ENCODE measurements at regions not wholly inside any gene's neighbourhood (a gene's known extent, or its start where the extent isn't known, plus 50 kb on each side); places are given as distances from the start of the nearest gene placed in this dataset.

DNA sequence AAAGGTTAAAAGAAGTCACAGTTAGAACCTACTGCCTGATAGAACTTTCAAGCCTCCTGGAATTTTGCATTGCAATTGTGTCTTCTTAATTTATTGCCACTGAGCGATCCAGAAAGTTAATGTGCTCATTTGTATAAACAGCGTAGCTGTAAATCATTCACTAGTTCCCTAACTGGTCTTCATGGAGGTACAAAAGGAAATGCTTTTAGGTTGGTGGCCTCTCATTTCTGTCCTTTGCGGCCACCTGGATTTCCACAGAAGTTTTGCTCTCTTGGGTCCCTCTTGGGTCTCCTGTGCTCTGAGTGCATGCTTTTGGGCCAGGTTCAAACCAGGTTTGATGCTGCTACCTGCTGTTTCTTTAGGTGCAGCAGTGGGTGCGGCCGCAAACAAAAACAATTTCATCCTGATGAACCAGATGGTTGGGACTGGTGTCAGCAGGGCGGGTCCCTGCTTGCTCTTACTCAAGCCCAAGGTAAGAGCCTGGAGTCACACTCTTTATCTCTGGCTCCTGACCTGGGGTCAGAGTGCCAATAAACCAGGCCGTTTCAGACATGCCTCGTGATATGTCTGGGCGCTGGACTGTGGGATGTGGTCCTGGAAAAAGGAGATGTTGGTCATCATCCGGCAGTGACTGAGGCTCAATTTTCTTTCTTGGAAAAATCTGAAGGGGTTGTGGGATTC, 270.1 kb downstream of the PTTG2 start:
- no peak for DNase-seq (ENCODE audit: low read depth)

DNA sequence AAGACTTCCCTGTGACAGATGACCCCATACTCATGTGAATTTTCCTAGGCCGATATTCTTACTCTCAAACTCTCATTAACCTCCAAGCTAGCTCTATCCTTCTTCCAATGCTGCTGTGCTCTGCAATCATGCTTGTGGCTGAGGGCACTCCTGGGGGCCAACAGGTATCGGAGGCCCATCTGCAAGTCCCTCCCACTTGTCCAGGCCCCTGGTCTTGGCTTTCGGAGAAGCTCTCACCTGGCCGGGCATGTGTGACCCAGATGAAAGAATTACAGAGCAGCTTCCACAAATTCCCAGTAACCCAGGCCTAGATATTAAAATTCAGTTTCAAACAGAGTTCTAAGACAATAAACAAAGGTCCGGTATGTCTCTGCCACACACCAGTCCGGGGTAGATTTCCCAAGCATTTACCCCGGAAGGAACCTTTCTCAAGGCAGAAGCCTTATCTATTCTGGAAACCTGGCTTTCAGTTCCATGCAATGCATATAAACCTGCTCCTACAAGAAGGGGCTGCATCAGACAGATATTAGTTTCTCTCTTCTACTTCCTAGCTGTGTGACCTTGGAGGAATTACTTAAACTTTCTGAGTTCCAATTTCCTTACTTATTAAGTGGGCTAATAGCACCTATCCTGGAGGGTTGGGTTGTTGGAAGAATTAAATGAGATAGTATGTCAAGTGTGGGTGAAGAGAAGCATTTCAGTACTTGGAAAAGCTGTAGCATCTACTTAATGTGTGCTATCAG, 270.8 kb downstream of the PTTG2 start:
- DNase-seq (ENCODE audit: low read depth): no peak

DNA sequence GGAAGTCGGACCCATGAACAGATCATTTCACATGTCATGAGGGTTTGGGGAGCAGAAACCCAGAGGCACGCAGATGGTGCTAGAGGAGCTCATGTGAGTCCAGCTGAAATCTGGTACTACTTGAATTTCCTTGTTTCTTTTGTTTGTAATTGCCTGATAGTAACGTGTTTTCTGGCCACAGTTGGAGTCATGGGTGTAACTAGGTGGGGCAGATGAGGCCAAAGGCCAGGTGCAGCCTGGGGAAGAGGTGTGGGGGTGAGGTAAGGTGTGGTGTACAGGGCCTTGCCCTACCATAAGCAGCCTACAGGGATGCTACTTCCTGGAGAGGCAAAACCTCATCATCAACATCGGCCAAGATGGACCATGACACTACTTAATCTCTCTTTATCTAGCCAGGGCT, 271.4 kb downstream of the PTTG2 start:
- no peak for DNase-seq (ENCODE audit: low read depth)

DNA sequence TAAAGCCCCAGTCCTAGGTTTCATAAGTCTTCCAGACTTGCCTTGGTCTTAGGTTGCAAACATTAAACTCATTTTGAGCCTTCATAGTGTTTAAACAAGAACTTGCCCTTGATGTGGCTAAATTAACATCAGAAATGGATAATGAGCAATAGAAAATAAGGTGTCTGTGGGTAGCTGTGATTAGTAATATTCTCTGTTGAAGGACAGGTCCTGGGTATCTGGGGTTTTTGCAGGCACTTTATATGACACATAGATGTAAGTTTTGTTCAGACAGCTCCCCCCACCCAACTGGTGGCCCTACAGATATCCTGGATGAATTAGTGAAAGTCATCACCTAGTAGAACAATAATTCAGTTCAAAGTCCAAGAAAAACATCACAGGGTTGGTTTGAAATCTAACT, 272.5 kb downstream of the PTTG2 start:
- no peak for DNase-seq (ENCODE audit: low read depth)

DNA sequence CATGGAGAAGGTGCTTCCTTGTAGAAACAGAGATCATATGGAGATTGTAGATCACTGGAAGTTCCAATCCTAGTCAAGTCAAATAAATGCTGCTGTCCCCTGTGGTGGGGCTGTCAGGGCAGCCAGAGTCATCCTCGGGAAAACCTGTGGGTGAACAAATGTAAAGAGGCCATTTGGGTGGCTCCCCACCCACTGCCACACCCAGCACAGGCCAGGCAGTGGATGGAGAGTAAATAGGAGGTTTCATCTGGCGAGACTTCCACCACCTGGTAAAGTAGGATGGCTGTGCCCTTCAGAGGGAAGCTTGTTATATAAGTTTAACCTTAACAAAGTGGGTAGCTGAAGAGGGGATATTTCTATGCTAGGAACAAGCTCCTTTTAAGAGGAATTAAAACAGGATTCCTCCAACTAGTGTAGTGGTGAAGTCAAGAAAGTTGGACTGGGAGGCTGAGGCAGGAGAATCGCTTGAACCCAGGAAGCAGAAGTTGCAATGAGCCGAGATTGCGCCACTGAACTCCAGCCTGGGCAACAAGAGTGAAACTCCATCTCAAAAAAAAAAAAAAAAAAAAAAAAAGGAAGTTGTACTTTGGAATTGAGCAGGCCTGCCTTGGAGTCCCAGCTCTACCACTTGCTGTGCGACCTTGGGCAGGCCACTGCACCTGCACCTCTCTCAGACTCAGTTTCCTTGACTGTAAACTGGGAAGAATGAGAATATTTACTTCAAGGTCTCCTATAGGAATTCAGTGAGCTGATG, 273.7 kb downstream of the PTTG2 start:
- DNase-seq (ENCODE audit: low read depth): no peak

DNA sequence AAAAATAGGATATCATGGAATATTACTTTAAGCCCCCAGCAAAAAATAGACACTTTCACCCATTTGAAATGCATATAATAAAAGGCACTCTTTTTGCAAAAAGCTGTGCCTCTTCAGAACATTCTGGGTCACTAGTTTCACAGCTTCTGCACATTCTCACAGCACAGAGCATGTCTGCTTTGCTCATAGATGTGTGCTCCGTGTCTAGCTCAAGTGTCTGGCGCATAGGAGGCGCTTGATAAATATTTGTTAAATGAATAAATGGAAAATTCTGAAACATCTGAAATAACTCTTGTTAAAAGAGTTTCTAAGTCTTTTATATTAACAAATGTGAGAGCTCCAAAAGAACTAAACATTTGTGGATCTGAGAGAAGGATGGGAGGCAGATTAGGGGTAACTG, 275.2 kb downstream of the PTTG2 start:
- DNase-seq (ENCODE audit: low read depth): no peak

DNA sequence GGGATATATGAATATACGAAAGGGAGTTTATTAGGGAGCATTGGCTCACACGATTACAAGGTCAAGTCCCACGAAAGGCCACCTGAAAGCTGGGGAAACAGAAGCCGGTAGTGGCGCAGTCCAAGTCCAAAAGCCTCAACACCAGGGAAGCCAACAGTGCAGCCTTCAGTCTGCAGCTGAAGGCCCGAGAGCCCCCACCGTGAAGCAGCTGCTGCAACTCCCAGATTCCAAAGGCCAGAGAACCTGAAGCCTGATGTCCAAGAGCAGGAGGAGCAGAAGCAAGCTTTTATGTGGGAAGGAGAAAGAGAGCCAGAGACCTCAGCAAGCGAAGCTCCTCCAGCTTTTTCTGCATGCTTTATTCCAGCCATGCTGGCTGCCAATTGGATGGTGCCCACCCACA, 275.8 kb downstream of the PTTG2 start:
- DNase-seq (ENCODE audit: low read depth): no peak

DNA sequence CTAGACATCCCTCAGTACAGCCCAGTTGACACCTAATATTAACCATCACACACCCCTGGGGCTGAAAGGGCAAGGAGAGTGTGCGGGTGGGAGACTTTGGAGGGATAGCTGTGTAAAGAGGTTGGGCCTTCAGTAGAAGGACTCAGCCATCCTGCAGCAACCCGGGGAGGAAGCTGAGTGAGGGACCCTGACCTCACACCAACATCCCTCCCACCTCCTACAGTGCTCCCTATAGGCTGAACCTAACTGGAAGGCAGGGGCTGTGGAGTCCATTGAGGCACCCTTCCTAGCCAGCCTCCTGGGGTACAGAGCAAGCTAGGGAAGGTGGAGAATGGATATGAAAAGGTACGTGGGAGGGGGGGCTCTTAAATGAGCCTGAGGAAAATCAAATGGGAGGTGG, 276.3 kb downstream of the PTTG2 start:
- DNase-seq (ENCODE audit: low read depth): no peak

DNA sequence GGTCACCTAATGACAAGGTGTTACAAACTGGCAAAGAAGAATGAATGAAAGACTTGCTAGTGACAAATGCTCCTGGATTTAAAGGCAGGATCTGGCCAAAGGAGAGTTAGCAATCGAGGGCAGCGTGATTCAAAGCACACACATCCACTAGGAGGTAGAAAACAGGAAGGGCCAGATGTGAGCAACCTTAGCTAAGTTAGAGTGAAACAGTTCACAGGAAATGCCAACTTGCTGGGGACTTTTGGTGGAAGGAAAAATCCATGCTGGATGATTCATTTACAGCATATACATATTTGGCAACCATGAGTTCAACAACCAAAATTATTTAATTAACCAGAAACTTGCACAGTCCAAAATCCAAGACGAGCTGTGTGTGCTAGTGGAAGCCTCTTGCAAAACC, 276.9 kb downstream of the PTTG2 start:
- DNase-seq (ENCODE audit: low read depth): peak; percentile 90

DNA sequence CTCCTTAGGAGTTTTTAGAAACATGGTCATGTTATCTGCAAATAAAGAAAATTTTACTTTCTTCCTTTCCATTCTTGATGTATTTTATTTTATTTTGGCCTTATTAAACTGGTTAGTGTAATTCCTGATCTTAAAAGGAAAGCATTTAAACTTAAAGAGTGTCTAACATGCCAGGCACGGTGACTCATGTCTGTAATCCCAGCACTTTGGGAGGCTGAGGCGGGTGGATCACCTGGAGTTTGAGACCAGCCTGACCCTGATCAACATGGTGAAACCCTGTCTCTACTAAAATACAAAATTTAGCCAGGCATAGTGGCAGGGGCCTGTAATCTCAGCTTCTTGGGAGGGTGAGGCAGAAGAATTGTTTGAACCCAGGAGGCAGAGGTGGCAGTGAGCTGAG, 281.3 kb downstream of the PTTG2 start:
- peak; percentile 50 for DNase-seq (ENCODE audit: low read depth)

DNA sequence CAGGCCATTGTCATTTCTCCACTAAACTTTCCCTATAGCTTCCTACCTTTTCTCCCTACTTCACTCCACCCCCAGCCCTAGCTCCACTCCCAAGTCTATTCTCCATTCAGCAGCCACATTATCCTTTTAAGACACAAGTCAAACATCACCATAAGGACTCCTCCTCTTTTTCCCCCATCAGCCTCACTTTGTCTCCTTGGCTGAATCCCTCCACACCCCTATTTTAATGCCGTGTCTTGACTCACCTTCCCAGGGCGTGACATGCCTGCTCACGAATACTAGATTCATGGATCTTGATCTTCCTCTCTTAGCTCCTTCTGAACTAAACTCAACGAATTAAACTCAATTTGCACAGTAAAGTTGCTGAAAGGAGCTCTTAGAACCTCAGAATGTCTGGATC, 281.9 kb downstream of the PTTG2 start:
- DNase-seq (ENCODE audit: low read depth): no peak

DNA sequence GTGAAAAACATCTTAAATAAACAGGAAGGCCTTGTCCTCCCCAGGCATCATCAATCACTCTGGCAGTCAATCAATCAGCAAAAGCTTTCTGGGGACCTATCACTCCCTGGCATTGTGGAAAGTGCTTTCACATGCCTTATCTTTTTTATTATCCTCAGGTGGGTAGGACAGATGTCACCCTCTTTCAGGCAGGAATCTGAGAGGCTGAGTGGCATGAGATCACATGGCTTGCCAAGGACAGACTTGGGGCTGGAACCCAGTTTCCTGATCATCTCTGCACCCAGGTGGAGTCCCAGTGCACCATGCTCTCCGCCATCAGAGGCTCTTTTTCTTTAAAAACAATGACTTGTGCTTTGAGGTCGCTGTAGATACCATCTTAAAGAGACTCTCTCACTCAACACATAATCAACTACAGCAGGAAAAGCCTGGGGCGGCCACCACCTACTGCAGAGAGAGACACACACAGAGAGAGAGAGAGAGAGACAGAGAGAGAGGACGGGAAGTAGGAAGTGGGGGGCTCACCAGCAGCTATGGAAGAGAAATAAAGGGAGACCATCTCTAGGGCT, 282.7 kb downstream of the PTTG2 start:
- DNase-seq (ENCODE audit: low read depth): no peak

DNA sequence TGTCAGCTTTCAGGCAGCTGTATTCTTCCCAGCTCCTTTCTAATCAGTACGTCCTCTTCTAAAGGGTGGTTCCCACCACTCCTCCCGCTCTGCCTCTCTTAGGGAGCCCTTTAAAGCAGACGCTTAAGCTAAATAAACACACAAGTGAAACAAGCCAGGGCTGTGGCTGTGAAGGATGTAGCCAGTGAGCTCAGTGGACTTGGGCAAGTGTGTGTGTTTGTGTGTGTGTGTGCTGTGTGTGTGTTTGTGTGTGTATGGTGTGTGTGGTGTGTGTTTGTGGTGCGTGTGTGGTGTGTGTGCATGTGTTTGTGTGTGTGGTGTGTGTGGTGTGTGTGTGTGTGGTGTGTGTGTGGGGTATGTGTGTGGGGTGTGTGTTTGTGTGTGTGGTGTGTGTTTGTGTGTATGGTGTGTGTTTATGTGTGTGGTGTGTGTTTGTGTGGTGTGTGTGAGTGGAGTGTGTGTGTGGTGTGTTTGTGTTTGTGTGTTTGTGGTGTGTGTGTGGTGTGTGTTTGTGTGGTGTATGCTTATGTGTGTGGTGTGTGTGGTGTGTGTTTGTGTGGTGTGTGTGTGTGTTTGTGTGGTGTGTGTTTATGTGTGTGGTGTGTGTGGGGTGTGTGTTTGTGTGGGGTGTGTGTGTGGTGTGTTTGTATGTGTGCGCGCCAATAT, 283.3 kb downstream of the PTTG2 start:
- DNase-seq (ENCODE audit: low read depth): no peak

DNA sequence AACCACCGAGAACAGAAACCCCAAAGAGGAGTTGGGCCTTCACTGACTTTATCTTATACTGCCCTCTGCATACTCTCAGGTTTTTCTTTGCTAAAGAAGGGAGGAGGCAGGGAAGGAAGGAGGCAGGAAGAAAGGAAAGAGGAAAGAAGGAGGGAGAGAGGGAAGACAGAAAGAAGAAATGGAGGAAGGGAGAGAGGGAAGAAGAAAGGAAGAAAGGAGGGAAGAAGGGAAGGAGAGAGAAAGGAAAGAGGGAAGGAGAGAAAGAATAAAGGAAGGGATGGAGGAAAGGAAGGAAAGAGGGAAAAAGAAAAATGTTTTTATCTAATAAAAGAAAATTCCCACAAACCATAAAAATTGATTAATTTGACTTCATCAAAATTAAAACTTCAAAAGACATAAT, 294.6 kb downstream of the PTTG2 start:
- DNase-seq (ENCODE audit: low read depth): no peak

DNA sequence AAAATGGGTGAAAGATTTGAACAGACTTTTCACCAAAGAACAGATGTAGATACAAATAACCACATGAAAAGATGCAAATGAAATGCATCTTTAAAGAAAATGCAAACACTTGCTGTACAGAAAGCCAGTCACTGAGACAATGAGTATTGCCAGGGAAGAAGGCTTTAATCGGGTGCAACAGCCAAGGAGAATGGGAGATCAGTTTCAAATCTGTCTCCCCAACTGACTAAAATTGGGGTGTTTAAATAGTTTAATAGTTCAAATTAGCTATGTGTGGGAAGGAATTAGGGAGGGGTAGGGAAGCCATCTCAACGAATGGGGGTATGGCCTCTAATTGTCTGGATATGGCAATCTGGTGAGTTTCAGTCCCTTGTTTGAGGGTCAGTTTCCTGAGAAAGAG, 295.4 kb downstream of the PTTG2 start:
- DNase-seq (ENCODE audit: low read depth): no peak

DNA sequence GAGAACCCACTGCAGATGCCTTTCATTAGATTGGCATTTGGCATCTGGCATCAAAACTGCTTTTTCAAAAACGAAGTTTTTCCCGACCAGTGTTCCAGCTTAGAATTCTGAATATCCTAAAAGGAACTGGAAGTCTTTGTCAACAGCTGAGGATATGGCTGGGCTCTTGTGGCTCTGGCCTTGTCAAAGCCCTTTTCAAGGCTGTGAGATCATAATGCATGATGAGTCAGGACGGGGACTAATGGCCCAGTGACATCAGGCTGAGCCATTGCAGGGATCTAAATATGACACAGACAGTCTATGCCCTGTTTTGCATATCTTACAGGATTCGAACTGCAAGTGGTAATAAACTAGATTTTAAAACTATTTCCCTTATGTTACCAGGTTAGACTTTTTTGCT, 306.4 kb downstream of the PTTG2 start:
- peak; percentile 87 for DNase-seq (ENCODE audit: low read depth)

DNA sequence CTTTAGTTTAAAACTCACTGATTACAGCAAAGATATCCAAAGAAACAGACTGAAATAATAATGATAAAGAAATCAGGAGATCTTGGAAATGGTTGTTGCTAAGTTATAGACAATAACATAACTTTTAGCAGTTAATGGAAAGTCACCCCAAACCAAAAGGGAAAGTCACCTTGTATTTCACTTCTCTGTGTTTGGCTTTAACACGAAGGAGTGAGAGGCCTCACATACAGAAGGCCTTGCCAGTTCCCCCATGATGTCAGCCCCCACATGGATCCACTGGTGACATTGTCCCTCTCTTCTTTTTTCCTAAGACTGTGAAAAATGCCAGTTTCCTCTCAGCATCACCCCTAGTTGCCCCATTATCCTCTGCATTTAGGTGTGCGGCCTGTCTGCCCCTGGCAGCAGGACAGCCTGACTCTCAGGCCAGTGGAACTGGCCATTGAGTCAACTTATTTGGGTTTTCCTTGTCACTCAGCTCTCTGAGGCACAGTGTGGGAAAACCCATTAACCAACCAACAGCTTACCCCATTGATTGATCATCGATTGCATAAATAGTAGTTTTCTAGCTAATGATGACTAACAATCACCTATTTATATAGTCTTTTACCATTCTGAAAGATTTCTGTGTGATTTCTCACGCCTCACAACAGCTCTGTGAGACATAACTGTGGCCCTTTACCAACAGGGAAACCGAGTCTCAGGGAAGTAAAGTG, 308.1 kb downstream of the PTTG2 start:
- no peak for DNase-seq (ENCODE audit: low read depth)

DNA sequence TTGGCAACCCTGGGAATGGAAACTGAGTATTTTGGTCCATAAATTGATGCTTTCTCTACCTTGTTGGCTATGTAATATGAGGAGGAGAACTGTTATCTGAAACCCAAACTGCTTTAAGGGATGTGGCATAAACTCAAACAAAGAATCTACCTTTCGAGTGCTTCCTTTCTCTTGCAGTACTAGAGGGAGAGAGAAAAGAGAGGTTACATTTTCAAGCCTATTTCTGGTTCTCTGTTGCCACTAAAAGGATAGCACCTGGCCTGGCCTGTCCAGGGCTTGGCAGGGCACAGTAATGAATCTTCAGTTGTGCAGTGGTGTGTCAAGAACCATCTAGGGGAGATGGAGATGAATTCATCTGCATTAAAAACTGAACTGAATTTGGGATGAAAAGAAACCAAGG, 308.6 kb downstream of the PTTG2 start:
- DNase-seq (ENCODE audit: low read depth): no peak

DNA sequence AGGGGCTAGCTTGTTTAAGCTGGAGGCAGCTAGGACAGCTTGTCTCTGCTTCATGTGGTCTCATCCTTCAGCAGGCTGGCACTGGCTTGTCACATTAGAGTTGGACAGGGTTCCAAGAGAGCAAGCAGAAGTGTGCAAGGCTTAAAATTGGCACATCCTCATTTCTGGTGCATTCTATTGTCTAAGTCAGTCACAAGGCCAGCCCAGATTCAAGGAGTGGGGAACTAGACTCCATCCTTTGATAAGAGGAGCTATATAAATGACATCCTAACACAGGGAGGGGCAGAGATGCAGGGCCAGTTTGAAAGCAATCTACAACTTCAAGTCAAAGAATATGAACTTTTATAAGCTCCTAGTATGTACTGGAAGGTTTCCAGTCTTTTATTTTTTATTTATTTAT, 313.2 kb downstream of the PTTG2 start:
- no peak for DNase-seq (ENCODE audit: low read depth)

DNA sequence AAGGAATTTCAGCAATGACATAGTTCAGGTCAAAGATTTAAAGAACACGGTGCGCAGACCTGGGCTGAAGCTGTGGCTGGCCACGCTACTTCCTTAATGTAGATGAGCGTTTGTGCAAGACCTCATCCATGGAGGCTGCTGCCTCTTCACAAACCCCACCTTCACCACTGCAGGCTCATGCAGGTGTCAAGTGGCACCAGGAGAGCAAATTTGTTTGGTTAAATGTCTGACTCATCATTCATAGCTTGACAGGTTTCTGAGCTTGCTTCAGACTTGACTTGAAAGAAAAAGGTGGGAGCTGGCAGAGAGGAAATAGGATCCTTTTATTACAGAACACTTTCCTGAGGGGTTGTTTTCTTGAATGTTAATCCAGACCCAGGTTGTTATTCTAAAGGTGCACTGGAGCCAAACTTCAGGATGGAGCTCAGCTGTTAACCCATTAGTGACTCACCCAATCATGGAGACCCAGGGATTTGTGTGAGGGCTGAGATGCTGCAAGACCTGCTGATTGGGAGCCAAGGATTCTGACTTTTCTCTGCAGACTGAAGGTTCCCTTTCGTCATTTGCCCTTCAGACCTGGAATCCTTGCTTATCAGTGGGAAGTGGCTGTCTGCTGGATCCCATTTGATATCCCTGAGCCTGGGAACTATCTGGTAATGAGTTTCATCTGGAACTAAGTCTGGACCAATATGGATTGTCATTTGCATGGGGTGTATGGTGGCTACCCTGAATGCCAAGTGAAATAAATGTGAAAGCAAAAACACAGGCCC, 315.3 kb downstream of the PTTG2 start:
- DNase-seq (ENCODE audit: low read depth): peak; percentile 51

DNA sequence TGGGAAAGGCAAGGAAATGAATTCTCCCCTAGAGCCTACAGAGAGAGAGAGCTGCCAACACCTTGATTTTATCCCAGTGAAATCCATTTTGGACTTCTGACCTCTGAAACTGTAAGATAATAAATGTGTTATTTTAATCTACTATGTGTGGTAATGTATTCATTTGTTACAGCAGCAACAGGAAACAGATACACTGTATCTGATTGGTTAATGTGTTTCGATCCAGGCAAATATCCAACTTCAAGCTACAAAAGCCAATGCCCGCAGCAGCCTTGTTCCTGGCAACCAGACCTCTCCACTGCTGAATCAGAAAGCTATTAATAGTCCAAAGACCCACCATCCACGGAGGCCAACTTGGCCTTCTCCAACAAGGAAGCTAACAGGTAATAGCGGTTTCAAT, 318.1 kb downstream of the PTTG2 start:
- no peak for DNase-seq (ENCODE audit: low read depth)
